PC-9 (cell line): ENCODE measurements at regions not wholly inside any gene's neighbourhood (a gene's known extent, or its start where the extent isn't known, plus 50 kb on each side); places are given as distances from the start of the nearest gene placed in this dataset.

Experiments
- BruUV-seq: library from RNA; stranded (reverse); fragments of 400-500 nt; replicated peaks from 2 replicates; lab custom pipeline; 2021; lab: Mats Ljungman, UMichigan
- CTCF ChIA-PET: fragments of 300-600 bp; sonication (Branson Sonifier 250); formaldehyde crosslinking; loops from one replicate; lab custom pipeline; 2022; ENCODE audit warnings: antibody characterized with exemption; lab: Charles Lee
- POLR2A ChIA-PET: fragments of 300-600 bp; sonication (Branson Sonifier 250); formaldehyde crosslinking; loops from one replicate; lab custom pipeline; 2022; ENCODE audit warnings: antibody characterized with exemption; ENCODE audit not compliant: unreplicated experiment; lab: Charles Lee
- DNase-seq, 2 experiments: peaks; one replicate each; pipeline versions ENCODE4 v3.0.0 to v3.0.0-alpha.2; 2015 to 2022; ENCODE audit warnings: mixed read lengths in 1 of 2
- H2AFZ ChIP-seq: fragments of 200-600 bp; sonication (generic); 2 replicates; pipeline ENCODE4 v1.8.1; 2017; ENCODE audit warnings: antibody characterized with exemption
- H3F3A ChIP-seq: fragments of 200-600 bp; sonication (generic); 2 replicates; pipeline ENCODE4 v1.8.1; 2017; ENCODE audit warnings: antibody characterized with exemption, mild to moderate bottlenecking, low read depth; ENCODE audit not compliant: insufficient read depth
- H3K27ac ChIP-seq: fragments of 200-600 bp; sonication (generic); 2 replicates; pipeline ENCODE4 v1.6.1; 2016; ENCODE audit warnings: mixed run types
- H3K27me3 ChIP-seq: fragments of 200-600 bp; sonication (generic); 2 replicates; pipeline ENCODE4 v1.6.1; 2016; ENCODE audit warnings: low read depth, mixed run types; ENCODE audit not compliant: insufficient read depth
- H3K36me3 ChIP-seq: fragments of 200-600 bp; sonication (generic); 2 replicates; pipeline ENCODE4 v1.6.1; 2016; ENCODE audit warnings: low read depth, mixed run types
- H3K4me1 ChIP-seq: fragments of 200-600 bp; sonication (generic); replicated peaks from 2 replicates; pipeline ENCODE4 v1.6.1; 2016; ENCODE audit warnings: mixed run types; ENCODE audit not compliant: insufficient read depth
- H3K4me2 ChIP-seq: fragments of 200-600 bp; sonication (generic); 2 replicates; pipeline ENCODE4 v1.6.1; 2017; ENCODE audit warnings: mixed run types
- H3K4me3 ChIP-seq: fragments of 200-600 bp; sonication (generic); 2 replicates; pipeline ENCODE4 v1.6.1; 2016; ENCODE audit warnings: mixed run types
- H3K79me2 ChIP-seq: fragments of 200-600 bp; sonication (generic); 2 replicates; pipeline ENCODE4 v1.6.1; 2017; ENCODE audit warnings: low read depth, mixed run types
- H3K9me2 ChIP-seq: fragments of 200-600 bp; sonication (generic); 2 replicates; pipeline ENCODE4 v1.8.1; 2017; ENCODE audit warnings: mild to moderate bottlenecking; ENCODE audit not compliant: insufficient read depth
- H3K9me3 ChIP-seq: fragments of 200-600 bp; sonication (generic); 2 replicates; pipeline ENCODE4 v1.8.1; 2016; ENCODE audit warnings: low read depth; ENCODE audit not compliant: insufficient read depth
- H4K20me1 ChIP-seq: fragments of 200-600 bp; sonication (generic); 2 replicates; pipeline ENCODE4 v1.8.1; 2017; ENCODE audit not compliant: insufficient read depth
- EZH2 ChIP-seq: fragments of 200-600 bp; sonication (generic); IDR thresholded peaks from 2 replicates; pipeline ENCODE4 v1.8.0; 2017; ENCODE audit warnings: antibody characterized with exemption, low read depth
- intact Hi-C: fragments of 100-400 bp; cut with micrococcal nuclease; formaldehyde crosslinking; loops from one replicate; pipeline ENCODE4 v1.10.0; 2022; ENCODE audit not compliant: unreplicated experiment
- TF ChIP-seq, protein P1 (sequence below): fragments of 200-600 bp; sonication (generic); conservative IDR thresholded peaks from 2 replicates; pipeline ENCODE4 v1.6.1; 2017; ENCODE audit warnings: mixed run types, antibody characterized with exemption, mild to moderate bottlenecking, moderate library complexity

GRCh38 chr12:78560633-78561032 is 303.9 kb upstream of the SYT1 start:
- intact Hi-C loops, result loop anchor here (5.0 kb wide), 1 partner anchor 612 kb away; no protein-coding TSS in a partner anchor

GRCh38 chr12:78562368-78563205 is 302.0 kb upstream of the SYT1 start:
- TF ChIP-seq, protein P1, sequence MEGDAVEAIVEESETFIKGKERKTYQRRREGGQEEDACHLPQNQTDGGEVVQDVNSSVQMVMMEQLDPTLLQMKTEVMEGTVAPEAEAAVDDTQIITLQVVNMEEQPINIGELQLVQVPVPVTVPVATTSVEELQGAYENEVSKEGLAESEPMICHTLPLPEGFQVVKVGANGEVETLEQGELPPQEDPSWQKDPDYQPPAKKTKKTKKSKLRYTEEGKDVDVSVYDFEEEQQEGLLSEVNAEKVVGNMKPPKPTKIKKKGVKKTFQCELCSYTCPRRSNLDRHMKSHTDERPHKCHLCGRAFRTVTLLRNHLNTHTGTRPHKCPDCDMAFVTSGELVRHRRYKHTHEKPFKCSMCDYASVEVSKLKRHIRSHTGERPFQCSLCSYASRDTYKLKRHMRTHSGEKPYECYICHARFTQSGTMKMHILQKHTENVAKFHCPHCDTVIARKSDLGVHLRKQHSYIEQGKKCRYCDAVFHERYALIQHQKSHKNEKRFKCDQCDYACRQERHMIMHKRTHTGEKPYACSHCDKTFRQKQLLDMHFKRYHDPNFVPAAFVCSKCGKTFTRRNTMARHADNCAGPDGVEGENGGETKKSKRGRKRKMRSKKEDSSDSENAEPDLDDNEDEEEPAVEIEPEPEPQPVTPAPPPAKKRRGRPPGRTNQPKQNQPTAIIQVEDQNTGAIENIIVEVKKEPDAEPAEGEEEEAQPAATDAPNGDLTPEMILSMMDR, result peak; percentile 54
- TF ChIP-seq EZH2, result no peak
- DNase-seq, result no peak
- no peak overlapping the region for H2AFZ ChIP-seq
- no peaks in the 10 kb centered on the region for H3K27me3 ChIP-seq
- BruUV-seq, result no TSS peak
- H4K20me1 ChIP-seq, result no peaks in the 10 kb centered on the region
- no peaks in the 10 kb centered on the region for H3K79me2 ChIP-seq
- ChIA-PET POLR2A (interaction anchor here (0.5 to 0.6 kb wide), 2 partner anchors 8 to 270 kb away, joined by 3 read pairs; no protein-coding TSS in a partner anchor), CTCF (interaction anchor here (0.5 to 0.6 kb wide), 2 partner anchors 23 to 288 kb away, joined by 3 to 4 read pairs; no protein-coding TSS in a partner anchor)
- H3K9me3 ChIP-seq, result no peaks in the 10 kb centered on the region
- intact Hi-C loops, result loop anchor here (1.0 to 5.0 kb wide), 2 partner anchors 444 to 610 kb away; no protein-coding TSS in a partner anchor
- H3K4me2 ChIP-seq, result no peak overlapping the region
- no peaks in the 10 kb centered on the region; the same call in 1 of the 2 replicates for H3K4me1 ChIP-seq
- H3K27ac ChIP-seq, result no peak overlapping the region
- H3K36me3 ChIP-seq, result no peaks in the 10 kb centered on the region
- no peaks in the 10 kb centered on the region for H3F3A ChIP-seq
- H3K4me3 ChIP-seq, result no peak overlapping the region
- H3K9me2 ChIP-seq, result no peaks in the 10 kb centered on the region

More at GRCh38 chr12:78560633-78561032, 303.9 kb upstream of the SYT1 start:
- Histone ChIP-seq H3K9me3 (no peaks in the 10 kb centered on the region), H3K4me2 (no peak overlapping the region), H2AFZ (no peak overlapping the region), H3K9me2 (no peaks in the 10 kb centered on the region), H3K4me1 (no peaks in the 10 kb centered on the region; the same call in 1 of the 2 replicates), H3K36me3 (no peaks in the 10 kb centered on the region), H3K27me3 (no peaks in the 10 kb centered on the region), H4K20me1 (no peaks in the 10 kb centered on the region), H3K4me3 (no peak overlapping the region), H3F3A (no peaks in the 10 kb centered on the region), H3K27ac (no peak overlapping the region), H3K79me2 (no peaks in the 10 kb centered on the region)
- CTCF ChIA-PET, result no interaction called here
- POLR2A ChIA-PET, result no interaction called here
- no peak for DNase-seq
- TF ChIP-seq, protein P1, result no peak
- TF ChIP-seq EZH2, result no peak
- BruUV-seq, result no TSS peak

DNA sequence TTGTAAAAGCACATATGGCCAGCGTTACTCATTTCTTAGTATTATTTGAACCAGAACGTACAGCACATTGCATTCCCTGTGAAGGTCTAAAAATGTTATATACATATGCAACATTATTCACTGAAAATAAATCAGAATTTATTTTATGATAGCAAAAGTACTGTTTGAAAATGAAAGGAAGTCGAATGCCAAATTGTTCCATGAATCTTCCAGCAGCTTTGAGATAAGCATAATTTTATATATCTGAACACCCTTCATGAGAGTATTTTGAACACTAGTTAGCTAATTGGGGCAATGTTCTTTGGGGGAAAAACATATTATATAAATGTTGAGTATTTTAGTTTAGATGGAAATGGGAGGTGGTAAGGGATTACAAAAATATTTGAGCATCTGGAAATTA is 300.7 kb upstream of the SYT1 start:
- H3F3A ChIP-seq, result no peaks in the 10 kb centered on the region
- no peaks in the 10 kb centered on the region; the same call in 1 of the 2 replicates for H3K4me1 ChIP-seq
- H3K27ac ChIP-seq, result no peak overlapping the region
- no peaks in the 10 kb centered on the region for H4K20me1 ChIP-seq
- intact Hi-C loops, result loop anchor here (5.0 kb wide), 1 partner anchor 608 kb away; no protein-coding TSS in a partner anchor
- no peaks in the 10 kb centered on the region for H3K36me3 ChIP-seq
- ChIA-PET CTCF (no interaction called here), POLR2A (no interaction called here)
- H3K79me2 ChIP-seq, result no peaks in the 10 kb centered on the region
- TF ChIP-seq, protein P1, result no peak
- TF ChIP-seq EZH2, result no peak
- H2AFZ ChIP-seq, result no peak overlapping the region
- H3K4me2 ChIP-seq, result no peak overlapping the region
- DNase-seq, result no peak
- no peaks in the 10 kb centered on the region for H3K27me3 ChIP-seq
- H3K9me2 ChIP-seq, result no peaks in the 10 kb centered on the region
- no peak overlapping the region for H3K4me3 ChIP-seq
- BruUV-seq, result no TSS peak
- H3K9me3 ChIP-seq, result no peaks in the 10 kb centered on the region
